ENCODE measurements at regions not wholly inside any gene's neighbourhood (a gene's known extent, or its start where the extent isn't known, plus 50 kb on each side); places are given as distances from the start of the nearest gene placed in this dataset.

- H3K4me1 ChIP-seq (ENCODE audit: insufficient read depth), result no peaks in the 10 kb centered on the region
- peaks cover 3% of the 10 kb centered on the region for H3K9me3 Mint-ChIP-seq
- H3K79me2 ChIP-seq (replicated peaks; ENCODE audit: insufficient read depth), result no peaks in the 10 kb centered on the region
- H3K36me3 ChIP-seq (ENCODE audit: insufficient read depth), result no peaks in the 10 kb centered on the region
- H3K4me2 ChIP-seq, result no peak overlapping the region
- no peaks in the 10 kb centered on the region for H3K27me3 ChIP-seq (ENCODE audit: insufficient read depth)
- TF ChIP-seq ETS1 (IDR thresholded peaks at IDR 0.05) (no peak), EZH2 (IDR thresholded peaks at IDR 0.05; ENCODE audit: low read depth, unreplicated experiment) (no peak), ZNF462 (CRISPR knock-in tag; IDR thresholded peaks at IDR 0.05) (no peak), REST (IDR thresholded peaks at IDR 0.05; ENCODE audit: unreplicated experiment) (no peak), NANOG (IDR thresholded peaks at IDR 0.05; ENCODE audit: borderline replicate concordance) (no peak), ZNF114 (CRISPR knock-in tag; IDR thresholded peaks at IDR 0.05) (no peak), CTCF (conservative IDR thresholded peaks at IDR 0.05; ENCODE audit: low read depth in 2 of 2) (no peak), ZNF331 (CRISPR knock-in tag; IDR thresholded peaks at IDR 0.05; ENCODE audit: low read depth) (no peak), POLR2AphosphoS5 (IDR thresholded peaks at IDR 0.05; ENCODE audit: low read depth) (no peak), JUNB (IDR thresholded peaks at IDR 0.05; ENCODE audit: unreplicated experiment) (no peak), STAT1 (IDR thresholded peaks at IDR 0.05; ENCODE audit: unreplicated experiment) (no peak), EZH2phosphoT487 (IDR thresholded peaks at IDR 0.05; ENCODE audit: unreplicated experiment) (no peak), CREB1 (CRISPR knock-in tag; IDR thresholded peaks at IDR 0.05; ENCODE audit: low read depth) (no peak)
- H3K4me3 ChIP-seq, result no peak overlapping the region
- ATAC-seq (no peak), DNase-seq (ENCODE audit: low spot score) (no peak)
- H3F3A ChIP-seq (replicated peaks; ENCODE audit: low read depth), result no peaks in the 10 kb centered on the region
- H3K27ac ChIP-seq (ENCODE audit: low read depth), result no peak overlapping the region
- no peak overlapping the region for H2AFZ ChIP-seq
- H3K27ac Mint-ChIP-seq, result no peak overlapping the region
- no peak overlapping the region for H3K4me3 Mint-ChIP-seq
- peaks cover 10% of the 10 kb centered on the region for H3K4me1 Mint-ChIP-seq
- no peaks in the 10 kb centered on the region for H4K20me1 ChIP-seq (replicated peaks; ENCODE audit: insufficient read depth)
- no peaks in the 10 kb centered on the region for H3K9me2 ChIP-seq (ENCODE audit: insufficient read depth)
- peaks cover 3% of the 10 kb centered on the region; the same call in 2 of the 3 replicates for H3K36me3 Mint-ChIP-seq (ENCODE audit: low read depth)
- H3K27me3 Mint-ChIP-seq (ENCODE audit: insufficient read depth, low read depth, poor library complexity), result peaks cover 14% of the 10 kb centered on the region
These were observed 120.6 kb upstream of the HDAC4 start for GRCh38 chr2:239521518-239521815.
